Body of pancreas (tissue), 4 donors: ENCODE measurements at regions not wholly inside any gene's neighbourhood (a gene's known extent, or its start where the extent isn't known, plus 50 kb on each side); places are given as distances from the start of the nearest gene placed in this dataset.

Experiments used
- POLR2A ChIP-seq, 3 donors: fragments of 450-650 bp; IDR thresholded peaks; one replicate each; pipeline ENCODE4 v1.6.1; 2016; ENCODE audit warnings: antibody characterized with exemption in 3 of 3, mild to moderate bottlenecking in 2 of 3
- TF ChIP-seq, protein P1 (sequence below), 7 experiments: fragments of 450-650 bp in 4 of 7; fragments of 200-600 bp in 3 of 7; sonication (generic) in 3 of 7; IDR thresholded peaks; one replicate each; pipeline ENCODE4 v1.5.1; 2016 to 2019; ENCODE audit warnings: antibody characterized with exemption in 7 of 7

GRCh38 chr15:20652914-20653313 lies 111.3 kb upstream of the GOLGA6L6 start:
- TF ChIP-seq, protein P1, sequence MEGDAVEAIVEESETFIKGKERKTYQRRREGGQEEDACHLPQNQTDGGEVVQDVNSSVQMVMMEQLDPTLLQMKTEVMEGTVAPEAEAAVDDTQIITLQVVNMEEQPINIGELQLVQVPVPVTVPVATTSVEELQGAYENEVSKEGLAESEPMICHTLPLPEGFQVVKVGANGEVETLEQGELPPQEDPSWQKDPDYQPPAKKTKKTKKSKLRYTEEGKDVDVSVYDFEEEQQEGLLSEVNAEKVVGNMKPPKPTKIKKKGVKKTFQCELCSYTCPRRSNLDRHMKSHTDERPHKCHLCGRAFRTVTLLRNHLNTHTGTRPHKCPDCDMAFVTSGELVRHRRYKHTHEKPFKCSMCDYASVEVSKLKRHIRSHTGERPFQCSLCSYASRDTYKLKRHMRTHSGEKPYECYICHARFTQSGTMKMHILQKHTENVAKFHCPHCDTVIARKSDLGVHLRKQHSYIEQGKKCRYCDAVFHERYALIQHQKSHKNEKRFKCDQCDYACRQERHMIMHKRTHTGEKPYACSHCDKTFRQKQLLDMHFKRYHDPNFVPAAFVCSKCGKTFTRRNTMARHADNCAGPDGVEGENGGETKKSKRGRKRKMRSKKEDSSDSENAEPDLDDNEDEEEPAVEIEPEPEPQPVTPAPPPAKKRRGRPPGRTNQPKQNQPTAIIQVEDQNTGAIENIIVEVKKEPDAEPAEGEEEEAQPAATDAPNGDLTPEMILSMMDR (IDR thresholded peaks at IDR 0.05): no peak
- TF ChIP-seq POLR2A (IDR thresholded peaks at IDR 0.05): no peak
